CD14-positive monocyte (primary cell): ENCODE measurements at regions not wholly inside any gene's neighbourhood (a gene's known extent, or its start where the extent isn't known, plus 50 kb on each side); places are given as distances from the start of the nearest gene placed in this dataset.

Experiments
- DNase-seq, 3 donors: peaks; one replicate each; pipeline ENCODE4 v3.0.0-alpha.2; 2011 to 2022
- H2AFZ ChIP-seq: 2 replicates; pipeline ENCODE4 v1.6.0; 2012; ENCODE audit warnings: mild to moderate bottlenecking, low read depth, low read length, inconsistent platforms; ENCODE audit not compliant: insufficient read depth, poor library complexity, severe bottlenecking
- H3K27ac ChIP-seq, 2 donors: 1 replicate in 1 of 2; 2 replicates in 1 of 2; pipeline ENCODE4 v1.5.1; 2012 to 2013; ENCODE audit warnings: low read length in 2 of 2, control low read depth in 1 of 2, inconsistent platforms in 1 of 2, low read depth in 1 of 2, mild to moderate bottlenecking in 1 of 2
- H3K27me3 ChIP-seq, 2 donors: one replicate each; pipeline versions ENCODE4 v1.6.0 to v1.6.1; 2011 to 2013; ENCODE audit warnings: low read length in 2 of 2; ENCODE audit not compliant: control insufficient read depth in 2 of 2, insufficient read depth in 2 of 2
- H3K36me3 ChIP-seq, 2 donors: replicated peaks in 1 of 2; 1 replicate in 1 of 2; 2 replicates in 1 of 2; pipeline versions ENCODE4 v1.5.1 to v1.6.1; 2012 to 2013; ENCODE audit warnings: low read length in 2 of 2, control low read depth in 1 of 2, inconsistent platforms in 1 of 2, mild to moderate bottlenecking in 1 of 2; ENCODE audit not compliant: insufficient read depth in 2 of 2, control insufficient read depth in 1 of 2
- H3K4me1 ChIP-seq, 2 donors: 1 replicate in 1 of 2; 2 replicates in 1 of 2; pipeline versions ENCODE4 v1.5.1 to v1.6.1; 2012 to 2013; ENCODE audit warnings: low read length in 2 of 2, control low read depth in 1 of 2, inconsistent platforms in 1 of 2, mild to moderate bottlenecking in 1 of 2, moderate library complexity in 1 of 2; ENCODE audit not compliant: insufficient read depth in 2 of 2, control insufficient read depth in 1 of 2
- H3K4me2 ChIP-seq: replicated peaks from 2 replicates; pipeline ENCODE3; 2012; ENCODE audit warnings: low read length, moderate library complexity, mild to moderate bottlenecking; ENCODE audit not compliant: poor library complexity, severe bottlenecking; ENCODE audit errors: extremely low read depth
- H3K4me3 ChIP-seq, 3 experiments: fragments of 200-600 bp in 1 of 3; sonication (generic) in 1 of 3; replicated peaks in 1 of 3; 1 replicate in 2 of 3; 2 replicates in 1 of 3; pipeline ENCODE4 v1.5.1; 2011 to 2013; ENCODE audit warnings: low read length in 3 of 3, mild to moderate bottlenecking in 3 of 3, control low read depth in 2 of 3, low read depth in 2 of 3, inconsistent platforms in 1 of 3, moderate library complexity in 1 of 3
- H3K79me2 ChIP-seq: 2 replicates; pipeline ENCODE4 v1.6.0; 2012; ENCODE audit warnings: mild to moderate bottlenecking, control low read depth, inconsistent platforms, low read length, moderate library complexity; ENCODE audit not compliant: insufficient read depth
- H3K9ac ChIP-seq: 2 replicates; pipeline ENCODE4 v1.6.0; 2017; ENCODE audit warnings: low read length, mild to moderate bottlenecking; ENCODE audit not compliant: insufficient read depth, poor library complexity, severe bottlenecking
- H3K9me3 ChIP-seq, 2 donors: replicated peaks in 1 of 2; 1 replicate in 1 of 2; 2 replicates in 1 of 2; pipeline versions ENCODE4 v1.5.1 to v1.6.1; 2012 to 2013; ENCODE audit warnings: low read length in 2 of 2, control low read depth in 1 of 2; ENCODE audit not compliant: control insufficient read depth in 1 of 2, insufficient read depth in 1 of 2
- H4K20me1 ChIP-seq: 2 replicates; pipeline ENCODE4 v1.6.0; 2012; ENCODE audit warnings: mild to moderate bottlenecking, low read length, control low read depth, moderate library complexity; ENCODE audit not compliant: insufficient read depth
- H3K27ac Mint-ChIP-seq, 7 donors: one replicate each; pipeline ENCODE4 v1.8.0; 2020; ENCODE audit warnings: mild to moderate bottlenecking in 7 of 7, mixed read lengths in 7 of 7, moderate library complexity in 6 of 7, inconsistent platforms in 2 of 7
- H3K27me3 Mint-ChIP-seq, 3 donors: one replicate each; pipeline ENCODE4 v1.8.0; 2021 to 2022; ENCODE audit warnings: low read depth in 3 of 3, mild to moderate bottlenecking in 3 of 3, mixed read lengths in 3 of 3, moderate library complexity in 3 of 3, inconsistent platforms in 1 of 3
- H3K36me3 Mint-ChIP-seq, 2 donors: one replicate each; pipeline ENCODE4 v1.8.0; 2020; ENCODE audit warnings: mixed read lengths in 2 of 2, inconsistent platforms in 1 of 2, mild to moderate bottlenecking in 1 of 2
- H3K4me1 Mint-ChIP-seq: one replicate; pipeline ENCODE4 v1.8.0; 2020; ENCODE audit warnings: mild to moderate bottlenecking, mixed read lengths
- H3K4me3 Mint-ChIP-seq, 2 donors: one replicate each; pipeline ENCODE4 v1.8.0; 2020; ENCODE audit warnings: mild to moderate bottlenecking in 2 of 2, mixed read lengths in 2 of 2, moderate library complexity in 1 of 2
- H3K9me3 Mint-ChIP-seq, 7 donors: one replicate each; pipeline ENCODE4 v1.8.0; 2020 to 2022; ENCODE audit warnings: mixed read lengths in 7 of 7, mild to moderate bottlenecking in 6 of 7, moderate library complexity in 6 of 7, inconsistent platforms in 2 of 7
- WGBS: methylation state at CpG from one replicate; pipeline ENCODE4 v1.1.5; 2013; ENCODE audit warnings: missing lambda C conversion rate; ENCODE audit not compliant: insufficient coverage; 5-methylcytosine and 5-hydroxymethylcytosine counted together
- intact Hi-C, 2 donors: fragments of 100-400 bp; cut with micrococcal nuclease; formaldehyde crosslinking; loops; one replicate each; pipeline versions ENCODE4 v1.15.0 to v1.15.1; 2023
- TF ChIP-seq, protein P1 (sequence below): fragments of 200-600 bp; IDR thresholded peaks from one replicate; pipeline ENCODE4 v1.8.0; 2022; ENCODE audit warnings: antibody characterized with exemption, mild to moderate bottlenecking

DNA sequence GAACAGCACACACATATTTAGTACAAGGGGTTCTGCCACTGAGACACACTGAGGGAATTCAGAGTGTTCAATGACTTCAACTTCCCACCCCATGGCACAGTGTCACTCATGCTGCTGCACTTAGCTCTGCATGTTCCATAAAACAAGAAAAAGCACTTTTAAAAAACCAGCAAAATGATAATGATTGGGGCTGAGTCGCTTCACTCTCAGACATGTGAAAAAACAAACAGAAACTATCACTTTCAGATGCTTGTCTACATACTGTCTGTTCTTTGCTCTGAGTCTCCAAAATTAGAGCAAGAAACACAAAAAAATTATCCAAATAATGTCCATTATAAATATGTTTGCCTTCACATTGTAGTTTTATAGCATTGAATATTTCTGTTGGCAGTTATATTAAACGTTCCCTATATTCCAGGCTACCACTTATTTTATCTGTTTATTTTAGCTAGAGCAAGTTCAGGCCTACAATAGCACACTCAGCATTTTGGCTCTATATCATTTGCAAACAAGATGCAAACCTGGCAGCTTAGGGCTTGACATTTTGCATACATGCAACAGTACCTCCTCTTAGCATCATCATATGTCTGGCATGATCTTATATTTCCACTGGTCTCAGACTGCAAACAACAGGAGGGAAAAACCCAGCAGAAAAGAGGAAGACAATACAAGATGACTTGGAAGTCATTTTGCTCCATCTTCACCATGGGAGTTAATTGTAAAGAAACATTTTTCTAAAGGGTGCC is 398.8 kb downstream of the HACE1 start:
- TF ChIP-seq, protein P1, sequence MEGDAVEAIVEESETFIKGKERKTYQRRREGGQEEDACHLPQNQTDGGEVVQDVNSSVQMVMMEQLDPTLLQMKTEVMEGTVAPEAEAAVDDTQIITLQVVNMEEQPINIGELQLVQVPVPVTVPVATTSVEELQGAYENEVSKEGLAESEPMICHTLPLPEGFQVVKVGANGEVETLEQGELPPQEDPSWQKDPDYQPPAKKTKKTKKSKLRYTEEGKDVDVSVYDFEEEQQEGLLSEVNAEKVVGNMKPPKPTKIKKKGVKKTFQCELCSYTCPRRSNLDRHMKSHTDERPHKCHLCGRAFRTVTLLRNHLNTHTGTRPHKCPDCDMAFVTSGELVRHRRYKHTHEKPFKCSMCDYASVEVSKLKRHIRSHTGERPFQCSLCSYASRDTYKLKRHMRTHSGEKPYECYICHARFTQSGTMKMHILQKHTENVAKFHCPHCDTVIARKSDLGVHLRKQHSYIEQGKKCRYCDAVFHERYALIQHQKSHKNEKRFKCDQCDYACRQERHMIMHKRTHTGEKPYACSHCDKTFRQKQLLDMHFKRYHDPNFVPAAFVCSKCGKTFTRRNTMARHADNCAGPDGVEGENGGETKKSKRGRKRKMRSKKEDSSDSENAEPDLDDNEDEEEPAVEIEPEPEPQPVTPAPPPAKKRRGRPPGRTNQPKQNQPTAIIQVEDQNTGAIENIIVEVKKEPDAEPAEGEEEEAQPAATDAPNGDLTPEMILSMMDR, result no peak
- no peak overlapping the region for H3K9ac ChIP-seq
- Mint-ChIP-seq H3K9me3 (no peaks in the 10 kb centered on the region), H3K36me3 (no peaks in the 10 kb centered on the region), H3K4me3 (no peak overlapping the region), H3K4me1 (no peaks in the 10 kb centered on the region), H3K27ac (no peak overlapping the region), H3K27me3 (no peaks in the 10 kb centered on the region)
- H3K79me2 ChIP-seq, result no peaks in the 10 kb centered on the region
- WGBS, result no CpG with 5 or more reads among the region's 2 CpGs
- H3K27me3 ChIP-seq, result no peaks in the 10 kb centered on the region
- no peak overlapping the region for H3K27ac ChIP-seq
- H4K20me1 ChIP-seq, result no peaks in the 10 kb centered on the region
- DNase-seq, result no peak
- H3K9me3 ChIP-seq, result no peaks in the 10 kb centered on the region
- H3K4me1 ChIP-seq, result no peaks in the 10 kb centered on the region
- no peak overlapping the region for H3K4me3 ChIP-seq
- H3K36me3 ChIP-seq, result no peaks in the 10 kb centered on the region
- H2AFZ ChIP-seq, result no peak overlapping the region
- intact Hi-C loops, result no loop called here
- no peak overlapping the region for H3K4me2 ChIP-seq

DNA sequence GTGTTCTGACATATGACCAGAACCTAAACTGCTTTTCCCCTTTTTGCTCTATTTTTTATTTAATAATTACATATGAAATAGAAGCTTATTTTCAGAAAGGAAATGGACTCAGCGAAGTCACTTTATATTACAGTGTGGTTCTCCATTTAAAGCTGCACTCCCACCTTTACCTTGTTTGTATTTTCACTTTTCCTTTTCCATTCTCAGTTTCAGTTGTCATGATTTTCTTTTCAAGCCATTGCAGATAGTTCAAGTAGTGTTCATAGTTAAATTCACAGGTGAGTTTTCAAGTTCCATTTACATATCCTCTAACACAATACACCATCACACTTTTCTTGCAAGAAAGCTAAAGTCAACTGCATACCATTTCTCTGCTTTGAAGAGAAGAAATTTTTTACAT is 400.2 kb downstream of the HACE1 start:
- H2AFZ ChIP-seq, result no peak overlapping the region
- Mint-ChIP-seq H3K4me3 (no peak overlapping the region), H3K27ac (no peak overlapping the region), H3K4me1 (no peaks in the 10 kb centered on the region), H3K9me3 (no peaks in the 10 kb centered on the region), H3K36me3 (no peaks in the 10 kb centered on the region), H3K27me3 (no peaks in the 10 kb centered on the region)
- no peaks in the 10 kb centered on the region for H3K36me3 ChIP-seq
- H3K27ac ChIP-seq, result no peak overlapping the region
- H3K9me3 ChIP-seq, result no peaks in the 10 kb centered on the region
- intact Hi-C loops, result no loop called here
- no peak for DNase-seq
- no peaks in the 10 kb centered on the region for H3K27me3 ChIP-seq
- H3K79me2 ChIP-seq, result no peaks in the 10 kb centered on the region
- H3K4me2 ChIP-seq, result no peak overlapping the region
- TF ChIP-seq, protein P1, result no peak
- H3K4me1 ChIP-seq, result no peaks in the 10 kb centered on the region
- WGBS, result no CpG with 5 or more reads among the region's 1 CpG
- H3K9ac ChIP-seq, result no peak overlapping the region
- no peak overlapping the region for H3K4me3 ChIP-seq
- no peaks in the 10 kb centered on the region for H4K20me1 ChIP-seq
